HG03103 (cell line): ENCODE measurements at regions not wholly inside any gene's neighbourhood (a gene's known extent, or its start where the extent isn't known, plus 50 kb on each side); places are given as distances from the start of the nearest gene placed in this dataset.

Experiments used
- ATAC-seq: cut with Tn5 transposase; IDR thresholded peaks from one replicate; pipeline ENCODE4 v1.9.1; 2021; ENCODE audit warnings: low read depth; ENCODE audit not compliant: unreplicated experiment

GRCh38 chr20:4095639-4096038 lies 53.0 kb upstream of the SMOX start:
- no peak for ATAC-seq

GRCh38 chr20:4091490-4092479 lies 56.8 kb upstream of the SMOX start:
- no peak for ATAC-seq

DNA sequence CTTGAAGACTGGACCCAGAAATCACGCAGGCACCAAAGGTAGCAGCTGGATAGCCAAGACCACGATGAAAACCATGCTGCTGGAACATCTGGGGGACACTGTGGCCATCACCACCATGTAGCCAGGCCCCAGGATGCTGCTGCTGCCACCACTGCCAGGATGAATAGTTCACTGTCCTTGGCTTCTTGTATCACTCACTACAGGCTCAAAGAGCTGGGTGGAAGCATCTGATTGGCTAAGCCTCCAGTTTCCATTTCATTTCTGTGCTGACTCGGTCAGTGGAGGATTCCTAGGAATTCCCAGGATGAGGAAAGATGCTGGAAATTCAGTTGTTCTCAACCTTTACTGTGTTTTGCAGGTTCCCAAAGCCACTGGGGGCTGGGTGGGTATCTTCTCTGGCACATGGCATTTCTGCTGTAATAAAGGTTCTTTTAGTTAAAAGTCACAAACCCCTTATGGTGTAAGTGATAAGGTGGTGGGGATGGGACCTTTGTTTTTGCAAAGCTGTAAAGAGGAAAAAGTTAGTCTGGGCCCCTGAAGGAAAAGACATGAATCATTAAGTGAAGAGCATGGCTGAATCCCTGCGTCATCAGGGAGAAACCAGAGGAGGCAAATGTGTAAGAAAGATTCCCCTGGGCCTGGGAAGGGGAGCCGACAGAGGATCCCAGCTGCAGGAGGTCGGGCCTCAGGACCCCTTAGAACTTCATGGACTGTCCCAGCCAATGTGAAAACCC lies 57.7 kb upstream of the SMOX start:
- no peak for ATAC-seq

DNA sequence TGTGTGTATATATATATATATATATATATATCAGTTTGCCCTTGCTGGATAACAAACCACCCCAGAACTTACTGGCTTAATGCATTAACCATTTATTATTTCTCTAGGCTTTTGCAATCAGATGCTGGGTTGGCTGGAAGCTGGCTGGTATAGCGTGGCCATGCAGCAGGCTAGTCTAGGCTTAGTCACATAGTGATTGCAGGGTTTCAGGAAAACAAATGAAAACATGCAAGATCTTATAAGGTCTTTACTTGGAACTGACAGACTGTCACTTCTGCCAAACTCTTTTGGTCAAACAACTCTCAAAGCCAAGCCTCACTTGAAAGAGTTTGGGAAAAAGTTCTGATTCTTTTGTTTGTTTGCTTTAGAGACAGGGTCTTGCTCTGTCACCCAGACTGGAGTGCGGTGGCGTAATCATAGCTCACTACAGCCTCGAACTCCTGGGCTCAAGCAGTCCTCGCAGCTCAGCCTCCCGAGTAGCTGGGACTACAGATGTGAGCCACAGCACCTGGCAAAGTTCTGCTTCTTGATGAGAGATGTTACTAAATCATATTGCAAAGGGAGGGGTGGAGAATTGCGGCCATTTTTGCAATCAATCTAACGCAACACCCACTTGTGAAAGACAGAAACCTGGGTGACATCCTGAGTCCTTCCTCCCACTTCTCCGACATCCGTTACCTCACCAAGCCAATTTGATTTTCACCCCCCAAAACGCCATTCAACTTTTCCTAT lies 58.7 kb upstream of the SMOX start:
- no peak for ATAC-seq

DNA sequence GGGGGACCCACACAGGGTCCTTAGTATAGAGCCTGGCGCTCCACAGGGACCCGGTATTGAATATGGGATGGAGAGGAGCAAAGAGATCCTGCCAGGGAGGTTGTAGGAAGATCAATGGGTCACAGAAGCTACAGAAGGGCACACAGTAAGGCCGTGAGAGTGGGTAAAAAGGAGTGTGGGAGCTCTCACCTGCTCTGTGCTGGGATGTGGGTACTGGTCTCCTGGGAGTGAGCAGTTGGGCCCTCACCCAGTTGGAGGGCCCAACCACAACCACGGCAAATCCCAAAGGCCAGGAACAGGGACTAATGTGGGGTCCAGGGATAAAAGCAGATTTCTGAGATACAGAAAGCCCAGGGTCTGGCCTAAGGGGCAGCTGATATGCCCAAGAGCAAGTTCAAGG lies 59.9 kb upstream of the SMOX start:
- ATAC-seq: no peak

GRCh38 chr20:4087923-4088322 lies 60.7 kb upstream of the SMOX start:
- no peak for ATAC-seq

GRCh38 chr20:4086771-4087687 lies 61.6 kb upstream of the SMOX start:
- no peak for ATAC-seq

GRCh38 chr20:4084721-4085120 lies 63.9 kb upstream of the SMOX start:
- ATAC-seq: no peak

- no peak for ATAC-seq
Measured at GRCh38 chr20:4084096-4084495, 64.5 kb upstream of the SMOX start.

DNA sequence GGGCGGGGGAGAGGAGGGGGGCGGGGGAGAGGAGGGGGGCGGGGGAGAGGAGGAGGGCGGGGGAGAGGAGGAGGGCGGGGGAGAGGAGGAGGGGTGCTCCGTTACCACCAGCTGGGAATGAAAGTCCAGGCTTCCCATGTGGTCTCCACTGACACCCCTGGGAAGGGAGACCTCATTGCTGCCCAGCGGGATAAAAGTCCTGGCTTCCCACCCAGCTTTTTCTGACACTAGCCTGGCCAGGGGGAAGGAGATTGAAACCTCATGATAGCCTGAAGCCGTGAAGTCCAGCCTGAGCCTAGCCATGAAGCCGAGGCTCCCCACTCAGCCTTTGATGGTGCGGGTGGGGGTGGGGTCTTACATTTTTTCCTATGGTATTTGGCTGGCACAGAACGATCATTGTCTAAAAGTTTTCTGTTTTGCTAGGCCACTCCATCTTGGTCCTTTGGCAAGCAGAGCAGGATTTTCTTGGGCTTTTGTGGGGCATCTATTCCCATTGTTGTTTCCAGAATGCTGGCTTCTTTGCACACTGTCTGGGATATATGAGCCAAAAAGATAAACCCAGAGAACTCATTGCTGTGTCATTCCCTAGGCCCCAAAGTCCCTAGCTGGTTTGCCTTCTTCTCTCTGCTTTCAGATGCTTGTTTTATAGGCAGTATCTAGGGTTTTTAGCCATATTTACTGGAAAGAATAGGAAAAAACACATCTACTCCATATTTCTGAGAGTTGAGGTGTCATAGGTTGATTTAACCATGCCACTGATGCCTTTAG lies 65.3 kb upstream of the SMOX start:
- no peak for ATAC-seq

- peak; percentile 56 for ATAC-seq
Measured at GRCh38 chr20:4082406-4083097, 66.1 kb upstream of the SMOX start.

- ATAC-seq: no peak
Measured at GRCh38 chr20:4081421-4081820, 66.1 kb upstream of the RNF24 start.

DNA sequence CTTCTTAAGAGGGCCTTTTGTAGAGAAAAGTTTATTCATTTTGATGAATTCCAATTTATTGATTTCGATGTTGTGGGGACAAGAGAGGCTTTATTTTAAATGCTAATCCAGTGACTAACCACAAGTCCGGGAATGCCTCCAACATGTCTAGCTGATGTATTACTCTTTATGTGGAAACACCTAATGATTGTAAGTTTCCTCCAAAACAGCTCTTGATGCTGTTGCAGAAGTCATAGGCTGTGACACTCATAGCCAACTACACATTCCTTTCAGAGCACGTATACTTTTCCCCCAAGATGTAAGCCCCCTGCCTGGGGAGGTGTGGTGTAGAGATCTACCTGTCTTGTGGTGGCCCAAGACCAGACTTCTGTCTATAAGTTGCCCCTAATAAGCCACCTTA lies 61.3 kb upstream of the RNF24 start:
- no peak for ATAC-seq

DNA sequence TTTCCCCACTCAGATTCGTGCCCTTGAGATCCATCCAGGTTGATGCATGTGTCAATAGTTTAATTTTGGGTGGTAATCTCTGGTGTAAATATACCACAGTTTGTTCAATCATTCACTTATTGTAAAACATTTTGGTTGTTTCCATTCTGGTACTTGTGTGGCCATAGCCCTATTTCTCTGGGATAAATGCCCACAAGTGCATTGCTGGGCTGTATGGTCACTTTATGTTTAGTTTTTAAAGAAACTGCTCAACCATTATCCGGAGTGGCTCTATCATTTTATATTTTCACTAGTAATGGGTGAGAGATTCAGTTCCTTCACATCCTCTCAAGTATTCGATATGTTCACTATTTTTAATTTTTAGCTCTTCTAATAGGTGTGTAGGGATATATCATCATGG lies 60.7 kb upstream of the RNF24 start:
- no peak for ATAC-seq

DNA sequence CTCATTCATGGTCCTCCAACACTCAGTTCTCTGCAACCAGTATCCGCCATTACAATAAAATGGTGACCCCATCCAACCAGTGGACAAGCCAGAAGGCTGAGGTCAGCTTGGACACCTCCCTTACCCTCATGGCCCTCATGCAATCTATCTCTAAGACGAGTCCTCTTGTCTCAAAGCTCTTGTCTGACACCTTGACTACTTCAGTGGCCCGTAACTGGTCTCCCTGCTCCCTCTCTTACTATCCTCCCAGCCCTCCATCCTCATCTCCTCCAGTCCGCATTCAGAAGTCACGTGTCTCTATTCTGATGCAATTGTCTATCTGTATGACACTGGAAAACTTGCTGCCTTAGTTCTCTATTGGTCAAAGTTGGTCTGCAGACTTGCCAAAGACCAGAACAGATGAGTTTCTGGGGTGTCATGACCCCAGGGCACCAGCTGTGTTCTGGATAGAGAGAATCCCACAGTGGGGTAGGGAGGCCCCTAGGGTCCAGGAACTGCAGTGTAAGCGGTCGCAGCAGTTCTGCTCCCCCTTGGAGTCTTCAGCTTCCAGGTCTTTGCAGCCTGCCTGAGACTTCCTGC lies 59.6 kb upstream of the RNF24 start:
- ATAC-seq: no peak

GRCh38 chr20:4073852-4074741 lies 58.7 kb upstream of the RNF24 start:
- ATAC-seq: no peak

GRCh38 chr20:4071178-4071693 lies 55.9 kb upstream of the RNF24 start:
- ATAC-seq: no peak
